ENCODE measurements at regions not wholly inside any gene's neighbourhood (a gene's known extent, or its start where the extent isn't known, plus 50 kb on each side); places are given as distances from the start of the nearest gene placed in this dataset.
A peak's percentile ranks its signal among the peaks of the same experiment; 100 is the strongest.

- TF ChIP-seq EZH2 (IDR thresholded peaks at IDR 0.05; ENCODE audit: borderline replicate concordance, low read length) (no peak), CTCF (IDR thresholded peaks at IDR 0.05; ENCODE audit: low read length) (no peak)
- Histone ChIP-seq H3K4me1 (ENCODE audit: insufficient read depth, low read length, severe bottlenecking) (peaks cover 41% of the 10 kb centered on the region), H3K27me3 (ENCODE audit: insufficient read depth, low read length) (no peaks in the 10 kb centered on the region), H2AFZ (ENCODE audit: low read length) (peak overlapping the region; percentile 94), H3K4me3 (ENCODE audit: low read depth, low read length, poor library complexity, severe bottlenecking) (no peak overlapping the region), H3K79me2 (ENCODE audit: insufficient read depth, low read length) (no peaks in the 10 kb centered on the region), H3K27ac (ENCODE audit: low read depth, low read length, poor library complexity, severe bottlenecking) (peak overlapping the region; percentile 59), H3K9me2 (ENCODE audit: low read depth, low read length) (no peaks in the 10 kb centered on the region), H4K20me1 (ENCODE audit: insufficient read depth, low read length) (no peaks in the 10 kb centered on the region), H3K4me2 (ENCODE audit: low read length) (peak overlapping the region; percentile 42; the same call in 1 of the 2 replicates), H3F3A (ENCODE audit: insufficient read depth, low read length) (no peaks in the 10 kb centered on the region), H3K36me3 (ENCODE audit: insufficient read depth, low read length) (no peaks in the 10 kb centered on the region), H3K9me3 (ENCODE audit: low read length) (no peaks in the 10 kb centered on the region), H3K9ac (ENCODE audit: low read length) (peak overlapping the region; percentile 37; the same call in 1 of the 2 replicates)
Measured at GRCh38 chrX:13263560-13264251, 56.1 kb downstream of the ATXN3L start.

GRCh38 chrX:13261348-13261747 lies 58.5 kb downstream of the ATXN3L start:
- Histone ChIP-seq H3K79me2 (ENCODE audit: insufficient read depth, low read length) (no peaks in the 10 kb centered on the region), H3K9ac (ENCODE audit: low read length) (no peak overlapping the region), H3F3A (ENCODE audit: insufficient read depth, low read length) (no peaks in the 10 kb centered on the region), H3K4me2 (ENCODE audit: low read length) (no peak overlapping the region), H3K36me3 (ENCODE audit: insufficient read depth, low read length) (no peaks in the 10 kb centered on the region; the same call in 1 of the 2 replicates), H2AFZ (ENCODE audit: low read length) (no peak overlapping the region), H3K9me2 (ENCODE audit: low read depth, low read length) (no peaks in the 10 kb centered on the region), H3K27ac (ENCODE audit: low read depth, low read length, poor library complexity, severe bottlenecking) (no peak overlapping the region), H3K27me3 (ENCODE audit: insufficient read depth, low read length) (no peaks in the 10 kb centered on the region), H3K9me3 (ENCODE audit: low read length) (no peaks in the 10 kb centered on the region), H4K20me1 (ENCODE audit: insufficient read depth, low read length) (no peaks in the 10 kb centered on the region), H3K4me1 (ENCODE audit: insufficient read depth, low read length, severe bottlenecking) (peaks cover 47% of the 10 kb centered on the region), H3K4me3 (ENCODE audit: low read depth, low read length, poor library complexity, severe bottlenecking) (no peak overlapping the region)
- TF ChIP-seq CTCF (IDR thresholded peaks at IDR 0.05; ENCODE audit: low read length) (no peak), EZH2 (IDR thresholded peaks at IDR 0.05; ENCODE audit: borderline replicate concordance, low read length) (no peak)

- no peak overlapping the region for H2AFZ ChIP-seq (ENCODE audit: low read length)
- peaks cover 45% of the 10 kb centered on the region for H3K4me1 ChIP-seq (ENCODE audit: insufficient read depth, low read length, severe bottlenecking)
- no peak overlapping the region for H3K4me2 ChIP-seq (ENCODE audit: low read length)
Measured at GRCh38 chrX:13260598-13260997, 59.3 kb downstream of the ATXN3L start.

More at GRCh38 chrX:13260598-13260997, 59.3 kb downstream of the ATXN3L start:
- Histone ChIP-seq H3K4me3 (ENCODE audit: low read depth, low read length, poor library complexity, severe bottlenecking) (no peak overlapping the region), H3K9ac (ENCODE audit: low read length) (no peak overlapping the region), H3K9me2 (ENCODE audit: low read depth, low read length) (no peaks in the 10 kb centered on the region), H3K79me2 (ENCODE audit: insufficient read depth, low read length) (no peaks in the 10 kb centered on the region), H3K27me3 (ENCODE audit: insufficient read depth, low read length) (no peaks in the 10 kb centered on the region), H3K36me3 (ENCODE audit: insufficient read depth, low read length) (no peaks in the 10 kb centered on the region; the same call in 1 of the 2 replicates), H3K27ac (ENCODE audit: low read depth, low read length, poor library complexity, severe bottlenecking) (no peak overlapping the region), H3F3A (ENCODE audit: insufficient read depth, low read length) (no peaks in the 10 kb centered on the region), H4K20me1 (ENCODE audit: insufficient read depth, low read length) (no peaks in the 10 kb centered on the region), H3K9me3 (ENCODE audit: low read length) (no peaks in the 10 kb centered on the region)
- TF ChIP-seq EZH2 (IDR thresholded peaks at IDR 0.05; ENCODE audit: borderline replicate concordance, low read length) = no peak
- TF ChIP-seq CTCF (IDR thresholded peaks at IDR 0.05; ENCODE audit: low read length) = no peak

All from OCI-LY1 (cell line).